SK-N-SH (cell line): ENCODE measurements at regions not wholly inside any gene's neighbourhood (a gene's known extent, or its start where the extent isn't known, plus 50 kb on each side); places are given as distances from the start of the nearest gene placed in this dataset.

Experiments
- CTCF ChIA-PET: fragments of 300-600, 350-600 bp; formaldehyde crosslinking; extraction: SDS; loops from one replicate; lab custom pipeline; 2021; lab: Yijun Ruan, JAX
- POLR2A ChIA-PET: fragments of 350-600 bp; sonication (Branson Sonifier 250); formaldehyde crosslinking; extraction: SDS; loops from one replicate; lab custom pipeline; 2020; ENCODE audit warnings: antibody characterized with exemption, inconsistent platforms; lab: Yijun Ruan, JAX
- DNase-seq: peaks from one replicate; pipeline ENCODE4 v3.0.0; 2012
- H2AFZ ChIP-seq: fragments of 200-600 bp; sonication (generic); 2 replicates; pipeline ENCODE4 v1.8.1; 2016; ENCODE audit warnings: antibody characterized with exemption, mild to moderate bottlenecking, low read depth
- H3F3A ChIP-seq: fragments of 200-600 bp; sonication (generic); replicated peaks from 2 replicates; pipeline ENCODE3; 2016; ENCODE audit warnings: antibody characterized with exemption, mild to moderate bottlenecking; ENCODE audit not compliant: insufficient read depth
- H3K27ac ChIP-seq, 2 experiments: fragments of 200-500 bp in 1 of 2; fragments of 200-600 bp in 1 of 2; sonication (Bioruptor generic) in 1 of 2; sonication (generic), shearing (Covaris generic) in 1 of 2; 2 replicates each; pipeline versions ENCODE4 v1.5.1 to v1.6.1; 2014 to 2016; ENCODE audit warnings: low read depth in 2 of 2, inconsistent platforms in 1 of 2, low read length in 1 of 2, mild to moderate bottlenecking in 1 of 2, mixed read lengths in 1 of 2
- H3K27me3 ChIP-seq: fragments of 200-600 bp; sonication (generic), shearing (Covaris generic); 2 replicates; pipeline ENCODE4 v1.6.1; 2016; ENCODE audit warnings: mixed run types; ENCODE audit not compliant: insufficient read depth
- H3K36me3 ChIP-seq, 2 experiments: fragments of 200-500 bp in 1 of 2; fragments of 200-600 bp in 1 of 2; sonication (Bioruptor generic) in 1 of 2; sonication (generic) in 1 of 2; replicated peaks in 1 of 2; 2 replicates each; pipeline versions ENCODE3 to v1.5.1; 2014 to 2016; ENCODE audit warnings: low read length in 1 of 2, mild to moderate bottlenecking in 1 of 2; ENCODE audit not compliant: insufficient read depth in 2 of 2, control insufficient read depth in 1 of 2
- H3K4me1 ChIP-seq, 2 experiments: fragments of 200-500 bp in 1 of 2; fragments of 200-600 bp in 1 of 2; sonication (Bioruptor generic) in 1 of 2; sonication (generic), shearing (Covaris generic) in 1 of 2; 2 replicates each; pipeline versions ENCODE4 v1.5.1 to v1.6.1; 2014 to 2016; ENCODE audit warnings: low read depth in 1 of 2, low read length in 1 of 2, mixed run types in 1 of 2; ENCODE audit not compliant: insufficient read depth in 2 of 2, control insufficient read depth in 1 of 2
- H3K4me2 ChIP-seq: fragments of 200-600 bp; sonication (generic), shearing (Covaris generic); 2 replicates; pipeline ENCODE4 v1.6.1; 2017; ENCODE audit warnings: mixed run types
- H3K4me3 ChIP-seq, 2 experiments: fragments of 200-500 bp in 1 of 2; fragments of 200-600 bp in 1 of 2; sonication (Bioruptor generic) in 1 of 2; sonication (generic), shearing (Covaris generic) in 1 of 2; 2 replicates each; pipeline versions ENCODE4 v1.5.1 to v1.8.1; 2014 to 2016; ENCODE audit warnings: low read depth in 2 of 2, inconsistent platforms in 1 of 2, low read length in 1 of 2, mild to moderate bottlenecking in 1 of 2, mixed read lengths in 1 of 2, moderate library complexity in 1 of 2
- H3K79me2 ChIP-seq: fragments of 200-600 bp; sonication (generic); 2 replicates; pipeline ENCODE4 v1.8.1; 2017; ENCODE audit warnings: mild to moderate bottlenecking; ENCODE audit not compliant: insufficient read depth
- H3K9ac ChIP-seq: fragments of 200-600 bp; sonication (generic); 2 replicates; pipeline ENCODE4 v1.6.1; 2017; ENCODE audit warnings: mixed run types
- H3K9me2 ChIP-seq: fragments of 200-600 bp; sonication (generic); 2 replicates; pipeline ENCODE4 v1.6.1; 2017; ENCODE audit warnings: mixed run types
- H3K9me3 ChIP-seq: fragments of 200-600 bp; sonication (generic); 2 replicates; pipeline ENCODE4 v1.6.1; 2017; ENCODE audit warnings: mixed run types, mild to moderate bottlenecking, moderate library complexity
- H4K20me1 ChIP-seq: fragments of 200-600 bp; sonication (generic); 2 replicates; pipeline ENCODE4 v1.6.1; 2017; ENCODE audit warnings: mild to moderate bottlenecking, mixed run types; ENCODE audit not compliant: insufficient read depth
- CHD2 ChIP-seq: fragments of 150-350 bp; IDR thresholded peaks from 2 replicates; pipeline ENCODE4 v1.6.1; 2018; ENCODE audit warnings: low read length; ENCODE audit not compliant: partially characterized antibody
- ELF1 ChIP-seq: IDR thresholded peaks from 2 replicates; pipeline ENCODE4 v1.4.0; 2012
- FOSL2 ChIP-seq: IDR thresholded peaks from 2 replicates; pipeline ENCODE4 v1.4.0; 2012; ENCODE audit warnings: low read depth, mild to moderate bottlenecking, moderate library complexity, borderline replicate concordance
- GABPA ChIP-seq: IDR thresholded peaks from 2 replicates; pipeline ENCODE4 v1.4.0; 2012; ENCODE audit warnings: low read depth, mild to moderate bottlenecking
- GATA2 ChIP-seq: sonication (generic); formaldehyde crosslinking; IDR thresholded peaks from 2 replicates; pipeline ENCODE4 v1.5.0; 2020; ENCODE audit warnings: mild to moderate bottlenecking, missing genetic modification reagents
- JUND ChIP-seq: IDR thresholded peaks from 2 replicates; pipeline ENCODE4 v1.4.0; 2012
- MEF2A ChIP-seq: IDR thresholded peaks from 2 replicates; pipeline ENCODE4 v1.4.0; 2012; ENCODE audit warnings: low read depth, borderline replicate concordance
- NRF1 ChIP-seq: IDR thresholded peaks from 2 replicates; pipeline ENCODE4 v1.6.1; 2012; ENCODE audit warnings: low read depth, mild to moderate bottlenecking, low read length
- RCOR1 ChIP-seq: fragments of 150-350 bp; IDR thresholded peaks from 2 replicates; pipeline ENCODE4 v1.6.1; 2017; ENCODE audit warnings: antibody characterized with exemption, low read length
- RFX5 ChIP-seq: IDR thresholded peaks from 2 replicates; pipeline ENCODE4 v1.6.1; 2012; ENCODE audit warnings: mild to moderate bottlenecking, improper control_type of control experiment, low read length
- RXRA ChIP-seq: IDR thresholded peaks from 2 replicates; pipeline ENCODE4 v1.4.0; 2012; ENCODE audit warnings: low read depth, mild to moderate bottlenecking, borderline replicate concordance
- SIN3A ChIP-seq: IDR thresholded peaks from 2 replicates; pipeline ENCODE4 v1.6.1; 2012; ENCODE audit warnings: low read depth, mild to moderate bottlenecking, low read length, moderate library complexity, borderline replicate concordance
- TCF12 ChIP-seq: IDR thresholded peaks from 2 replicates; pipeline ENCODE4 v1.4.0; 2012
- TEAD4 ChIP-seq: IDR thresholded peaks from 2 replicates; pipeline ENCODE4 v1.4.0; 2012; ENCODE audit warnings: mild to moderate bottlenecking, borderline replicate concordance; ENCODE audit not compliant: insufficient read depth
- YY1 ChIP-seq: IDR thresholded peaks from 2 replicates; pipeline ENCODE4 v1.4.0; 2012; ENCODE audit warnings: low read depth, mild to moderate bottlenecking
- WGBS: methylation state at CpG from one replicate; pipeline ENCODE4 v1.1.6; 2017; ENCODE audit warnings: low lambda C conversion rate; 5-methylcytosine and 5-hydroxymethylcytosine counted together
- TF ChIP-seq, protein P1 (sequence below): IDR thresholded peaks from 2 replicates; pipeline ENCODE4 v1.4.0; 2012; ENCODE audit warnings: low read depth, borderline replicate concordance
- TF ChIP-seq, protein P2 (sequence below): fragments of 150-350 bp; IDR thresholded peaks from 2 replicates; pipeline ENCODE4 v1.6.1; 2016; ENCODE audit warnings: mild to moderate bottlenecking, low read depth, low read length
- TF ChIP-seq, protein P3 (sequence below): fragments of 150-350 bp; IDR thresholded peaks from 2 replicates; pipeline ENCODE4 v1.6.1; 2017; ENCODE audit warnings: antibody characterized with exemption, low read length, low read depth, borderline replicate concordance
- TF ChIP-seq, protein P4 (sequence below): IDR thresholded peaks from 2 replicates; pipeline ENCODE4; 2012
- TF ChIP-seq, protein P5 (sequence below): fragments of 200-600 bp; sonication (generic); IDR thresholded peaks from 2 replicates; pipeline ENCODE4 v1.6.1; 2017; ENCODE audit warnings: antibody characterized with exemption, mild to moderate bottlenecking, moderate library complexity
- TF ChIP-seq, protein P6 (sequence below): IDR thresholded peaks from 2 replicates; pipeline ENCODE4 v1.4.0; 2012; ENCODE audit warnings: low read depth, borderline replicate concordance

DNA sequence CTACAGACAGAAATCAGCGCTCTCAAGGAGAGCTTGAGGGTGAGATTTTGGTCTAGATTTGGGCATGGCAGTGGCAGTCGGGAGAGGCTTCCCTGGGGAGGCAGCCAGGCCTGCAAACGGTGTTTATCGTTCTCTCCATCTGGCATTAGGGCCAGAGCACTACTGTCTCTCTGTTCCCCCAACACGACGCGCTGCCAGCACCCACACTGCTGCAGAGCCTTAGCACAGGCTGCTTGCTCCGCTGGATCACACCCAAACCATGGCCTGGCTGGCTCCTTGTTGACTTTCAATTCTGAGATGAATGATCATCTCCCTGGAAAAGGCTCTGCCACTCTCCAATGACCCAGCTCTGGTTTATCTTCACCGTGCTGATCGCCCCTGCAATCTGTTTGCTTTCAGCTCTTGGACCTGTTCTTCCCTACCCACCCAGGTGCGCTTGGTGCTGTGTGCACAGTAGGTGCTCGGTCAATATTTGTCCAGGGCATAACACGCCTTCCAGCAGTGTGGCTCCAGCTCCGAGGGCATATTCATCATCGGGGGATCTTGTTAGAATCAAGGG lies 106.1 kb downstream of the TFAP2C start (continued):
- TF ChIP-seq, protein P1, sequence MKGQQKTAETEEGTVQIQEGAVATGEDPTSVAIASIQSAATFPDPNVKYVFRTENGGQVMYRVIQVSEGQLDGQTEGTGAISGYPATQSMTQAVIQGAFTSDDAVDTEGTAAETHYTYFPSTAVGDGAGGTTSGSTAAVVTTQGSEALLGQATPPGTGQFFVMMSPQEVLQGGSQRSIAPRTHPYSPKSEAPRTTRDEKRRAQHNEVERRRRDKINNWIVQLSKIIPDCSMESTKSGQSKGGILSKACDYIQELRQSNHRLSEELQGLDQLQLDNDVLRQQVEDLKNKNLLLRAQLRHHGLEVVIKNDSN = no peak

DNA sequence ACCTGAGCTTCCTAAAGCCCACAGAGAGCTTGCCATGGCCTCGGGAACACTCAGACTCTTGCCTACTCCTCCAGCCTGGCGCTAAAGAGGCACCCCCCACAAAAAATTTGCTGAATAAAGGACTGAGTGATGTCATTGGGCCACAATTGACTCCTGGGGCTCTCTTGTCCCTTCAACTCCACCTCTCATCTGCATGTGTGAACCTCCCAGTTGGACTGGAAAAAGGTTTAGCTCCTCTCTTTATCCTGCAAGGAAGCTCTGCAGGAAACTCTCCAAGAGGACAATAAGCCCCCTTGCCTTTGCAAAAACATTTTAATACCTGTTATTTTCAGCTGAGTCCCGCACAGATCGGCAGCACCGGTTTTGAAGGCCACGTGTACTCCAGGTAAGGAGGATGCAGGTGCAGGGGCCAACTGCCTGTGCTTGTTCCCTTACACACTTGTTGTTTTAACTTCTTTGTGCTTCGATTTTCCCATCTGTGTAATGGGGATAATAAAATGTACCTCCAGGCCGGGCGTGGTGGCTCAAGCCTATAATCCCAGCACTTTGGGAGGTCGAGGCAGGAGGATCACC lies 107.3 kb downstream of the TFAP2C start:
- H3F3A ChIP-seq = no peaks in the 10 kb centered on the region
- no peaks in the 10 kb centered on the region for H3K9me2 ChIP-seq
- H3K9me3 ChIP-seq = no peaks in the 10 kb centered on the region
- WGBS = 11% methylated on average over 10 of the region's 10 CpGs
- peaks cover 29% of the 10 kb centered on the region for H3K27me3 ChIP-seq
- no peak overlapping the region for H3K4me2 ChIP-seq
- H3K4me1 ChIP-seq = no peaks in the 10 kb centered on the region
- no peaks in the 10 kb centered on the region for H3K79me2 ChIP-seq
- no peaks in the 10 kb centered on the region for H3K36me3 ChIP-seq
- no peak overlapping the region for H3K4me3 ChIP-seq
- DNase-seq = no peak
- H4K20me1 ChIP-seq = no peaks in the 10 kb centered on the region
- TF ChIP-seq RXRA (no peak), MEF2A (no peak), NRF1 (no peak), RFX5 (no peak), FOSL2 (no peak), TCF12 (no peak), TEAD4 (no peak), SIN3A (no peak), JUND (no peak), CHD2 (no peak), YY1 (no peak), GATA2 (CRISPR knock-in tag) (no peak), ELF1 (no peak), GABPA (no peak), RCOR1 (no peak)
- TF ChIP-seq, protein P2, sequence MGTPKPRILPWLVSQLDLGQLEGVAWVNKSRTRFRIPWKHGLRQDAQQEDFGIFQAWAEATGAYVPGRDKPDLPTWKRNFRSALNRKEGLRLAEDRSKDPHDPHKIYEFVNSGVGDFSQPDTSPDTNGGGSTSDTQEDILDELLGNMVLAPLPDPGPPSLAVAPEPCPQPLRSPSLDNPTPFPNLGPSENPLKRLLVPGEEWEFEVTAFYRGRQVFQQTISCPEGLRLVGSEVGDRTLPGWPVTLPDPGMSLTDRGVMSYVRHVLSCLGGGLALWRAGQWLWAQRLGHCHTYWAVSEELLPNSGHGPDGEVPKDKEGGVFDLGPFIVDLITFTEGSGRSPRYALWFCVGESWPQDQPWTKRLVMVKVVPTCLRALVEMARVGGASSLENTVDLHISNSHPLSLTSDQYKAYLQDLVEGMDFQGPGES = no peak
- TF ChIP-seq, protein P3, sequence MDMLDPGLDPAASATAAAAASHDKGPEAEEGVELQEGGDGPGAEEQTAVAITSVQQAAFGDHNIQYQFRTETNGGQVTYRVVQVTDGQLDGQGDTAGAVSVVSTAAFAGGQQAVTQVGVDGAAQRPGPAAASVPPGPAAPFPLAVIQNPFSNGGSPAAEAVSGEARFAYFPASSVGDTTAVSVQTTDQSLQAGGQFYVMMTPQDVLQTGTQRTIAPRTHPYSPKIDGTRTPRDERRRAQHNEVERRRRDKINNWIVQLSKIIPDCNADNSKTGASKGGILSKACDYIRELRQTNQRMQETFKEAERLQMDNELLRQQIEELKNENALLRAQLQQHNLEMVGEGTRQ = no peak
- TF ChIP-seq, protein P4, sequence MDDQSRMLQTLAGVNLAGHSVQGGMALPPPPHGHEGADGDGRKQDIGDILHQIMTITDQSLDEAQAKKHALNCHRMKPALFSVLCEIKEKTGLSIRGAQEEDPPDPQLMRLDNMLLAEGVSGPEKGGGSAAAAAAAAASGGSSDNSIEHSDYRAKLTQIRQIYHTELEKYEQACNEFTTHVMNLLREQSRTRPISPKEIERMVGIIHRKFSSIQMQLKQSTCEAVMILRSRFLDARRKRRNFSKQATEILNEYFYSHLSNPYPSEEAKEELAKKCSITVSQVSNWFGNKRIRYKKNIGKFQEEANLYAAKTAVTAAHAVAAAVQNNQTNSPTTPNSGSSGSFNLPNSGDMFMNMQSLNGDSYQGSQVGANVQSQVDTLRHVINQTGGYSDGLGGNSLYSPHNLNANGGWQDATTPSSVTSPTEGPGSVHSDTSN = no peak
- TF ChIP-seq, protein P5, sequence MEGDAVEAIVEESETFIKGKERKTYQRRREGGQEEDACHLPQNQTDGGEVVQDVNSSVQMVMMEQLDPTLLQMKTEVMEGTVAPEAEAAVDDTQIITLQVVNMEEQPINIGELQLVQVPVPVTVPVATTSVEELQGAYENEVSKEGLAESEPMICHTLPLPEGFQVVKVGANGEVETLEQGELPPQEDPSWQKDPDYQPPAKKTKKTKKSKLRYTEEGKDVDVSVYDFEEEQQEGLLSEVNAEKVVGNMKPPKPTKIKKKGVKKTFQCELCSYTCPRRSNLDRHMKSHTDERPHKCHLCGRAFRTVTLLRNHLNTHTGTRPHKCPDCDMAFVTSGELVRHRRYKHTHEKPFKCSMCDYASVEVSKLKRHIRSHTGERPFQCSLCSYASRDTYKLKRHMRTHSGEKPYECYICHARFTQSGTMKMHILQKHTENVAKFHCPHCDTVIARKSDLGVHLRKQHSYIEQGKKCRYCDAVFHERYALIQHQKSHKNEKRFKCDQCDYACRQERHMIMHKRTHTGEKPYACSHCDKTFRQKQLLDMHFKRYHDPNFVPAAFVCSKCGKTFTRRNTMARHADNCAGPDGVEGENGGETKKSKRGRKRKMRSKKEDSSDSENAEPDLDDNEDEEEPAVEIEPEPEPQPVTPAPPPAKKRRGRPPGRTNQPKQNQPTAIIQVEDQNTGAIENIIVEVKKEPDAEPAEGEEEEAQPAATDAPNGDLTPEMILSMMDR = no peak
- TF ChIP-seq, protein P6, sequence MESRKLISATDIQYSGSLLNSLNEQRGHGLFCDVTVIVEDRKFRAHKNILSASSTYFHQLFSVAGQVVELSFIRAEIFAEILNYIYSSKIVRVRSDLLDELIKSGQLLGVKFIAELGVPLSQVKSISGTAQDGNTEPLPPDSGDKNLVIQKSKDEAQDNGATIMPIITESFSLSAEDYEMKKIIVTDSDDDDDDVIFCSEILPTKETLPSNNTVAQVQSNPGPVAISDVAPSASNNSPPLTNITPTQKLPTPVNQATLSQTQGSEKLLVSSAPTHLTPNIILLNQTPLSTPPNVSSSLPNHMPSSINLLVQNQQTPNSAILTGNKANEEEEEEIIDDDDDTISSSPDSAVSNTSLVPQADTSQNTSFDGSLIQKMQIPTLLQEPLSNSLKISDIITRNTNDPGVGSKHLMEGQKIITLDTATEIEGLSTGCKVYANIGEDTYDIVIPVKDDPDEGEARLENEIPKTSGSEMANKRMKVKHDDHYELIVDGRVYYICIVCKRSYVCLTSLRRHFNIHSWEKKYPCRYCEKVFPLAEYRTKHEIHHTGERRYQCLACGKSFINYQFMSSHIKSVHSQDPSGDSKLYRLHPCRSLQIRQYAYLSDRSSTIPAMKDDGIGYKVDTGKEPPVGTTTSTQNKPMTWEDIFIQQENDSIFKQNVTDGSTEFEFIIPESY = no peak
- TF ChIP-seq, all 33 proteins: peak for 0
- H2AFZ ChIP-seq = no peak overlapping the region
- H3K27ac ChIP-seq = no peak overlapping the region
- ChIA-PET CTCF (interaction anchor here (1.1 kb wide), 1 partner anchor 108 kb away, joined by 3 read pairs; no protein-coding TSS in a partner anchor), POLR2A (no interaction called here)
- H3K9ac ChIP-seq = no peak overlapping the region
